ENCODE measurements at regions not wholly inside any gene's neighbourhood (a gene's known extent, or its start where the extent isn't known, plus 50 kb on each side); places are given as distances from the start of the nearest gene placed in this dataset.

GRCh38 chr5:97538912-97539311 is 355.9 kb upstream of the RIOK2 start:
- Histone ChIP-seq H3K4me1 (ENCODE audit: insufficient read depth) (peaks cover 9% of the 10 kb centered on the region), H3K9me3 (ENCODE audit: low read depth) (no peaks in the 10 kb centered on the region), H3K27ac (no peak overlapping the region), H3K79me2 (ENCODE audit: insufficient read depth) (no peaks in the 10 kb centered on the region), H4K20me1 (ENCODE audit: insufficient read depth) (no peaks in the 10 kb centered on the region), H3K4me3 (no peak overlapping the region), H3K36me3 (ENCODE audit: low read depth) (no peaks in the 10 kb centered on the region), H3K27me3 (replicated peaks; ENCODE audit: insufficient read depth) (no peaks in the 10 kb centered on the region), H3F3A (ENCODE audit: insufficient read depth) (0 out of 2 replicates have a peak, but pooled peaks cover 4% of the 10 kb centered on the region), H3K9ac (no peak overlapping the region), H2AFZ (no peak overlapping the region), H3K4me2 (ENCODE audit: unreplicated experiment) (no peak overlapping the region), H3K9me2 (ENCODE audit: insufficient read depth) (no peaks in the 10 kb centered on the region)
- 84 to 93% methylated on average over 2 of the region's 2 CpGs for WGBS, 2 experiments (ENCODE audit: low coverage in 1 of 2, low lambda C conversion rate in 2 of 2, missing lambda C conversion rate in 2 of 2)
- no peak for TF ChIP-seq EZH2 (IDR thresholded peaks at IDR 0.05; ENCODE audit: insufficient read depth, poor library complexity, severe bottlenecking)
- TF ChIP-seq EZH2phosphoT487 (IDR thresholded peaks at IDR 0.05; ENCODE audit: insufficient read depth, low read depth): no peak
- no peak for DNase-seq
- in situ Hi-C loops (cut with MboI): loop anchor here (25.0 kb wide), 1 partner anchor 1248 kb away; no protein-coding TSS in a partner anchor

GRCh38 chr5:97541864-97542263 is 358.8 kb upstream of the RIOK2 start:
- Histone ChIP-seq H2AFZ (no peak overlapping the region), H3K27ac (no peak overlapping the region), H3K4me1 (ENCODE audit: insufficient read depth) (peaks cover 22% of the 10 kb centered on the region), H4K20me1 (ENCODE audit: insufficient read depth) (no peaks in the 10 kb centered on the region), H3F3A (ENCODE audit: insufficient read depth) (peaks cover 4% of the 10 kb centered on the region; the same call in 1 of the 2 replicates), H3K9me3 (ENCODE audit: low read depth) (no peaks in the 10 kb centered on the region), H3K79me2 (ENCODE audit: insufficient read depth) (no peaks in the 10 kb centered on the region), H3K9ac (no peak overlapping the region), H3K27me3 (replicated peaks; ENCODE audit: insufficient read depth) (no peaks in the 10 kb centered on the region), H3K4me3 (no peak overlapping the region), H3K9me2 (ENCODE audit: insufficient read depth) (no peaks in the 10 kb centered on the region), H3K4me2 (ENCODE audit: unreplicated experiment) (no peak overlapping the region), H3K36me3 (ENCODE audit: low read depth) (no peaks in the 10 kb centered on the region)
- no peak for DNase-seq
- WGBS, 2 experiments (ENCODE audit: low coverage in 1 of 2, low lambda C conversion rate in 2 of 2, missing lambda C conversion rate in 2 of 2): 93 to 94% methylated on average over 14 to 17 of the region's 20 CpGs
- TF ChIP-seq EZH2 (IDR thresholded peaks at IDR 0.05; ENCODE audit: insufficient read depth, poor library complexity, severe bottlenecking): no peak
- TF ChIP-seq EZH2phosphoT487 (IDR thresholded peaks at IDR 0.05; ENCODE audit: insufficient read depth, low read depth): no peak
- in situ Hi-C loops (cut with MboI): loop anchor here (25.0 kb wide), 1 partner anchor 1245 kb away; no protein-coding TSS in a partner anchor

- in situ Hi-C loops (cut with MboI): loop anchor here (25.0 kb wide), 1 partner anchor 1245 kb away; no protein-coding TSS in a partner anchor
- Histone ChIP-seq H3K4me2 (ENCODE audit: unreplicated experiment) (no peak overlapping the region), H3K4me1 (ENCODE audit: insufficient read depth) (peaks cover 22% of the 10 kb centered on the region), H3K36me3 (ENCODE audit: low read depth) (no peaks in the 10 kb centered on the region), H2AFZ (no peak overlapping the region), H4K20me1 (ENCODE audit: insufficient read depth) (no peaks in the 10 kb centered on the region), H3K9ac (no peak overlapping the region), H3K9me3 (ENCODE audit: low read depth) (no peaks in the 10 kb centered on the region), H3K4me3 (no peak overlapping the region), H3F3A (ENCODE audit: insufficient read depth) (peaks cover 4% of the 10 kb centered on the region; the same call in 1 of the 2 replicates), H3K79me2 (ENCODE audit: insufficient read depth) (no peaks in the 10 kb centered on the region), H3K27ac (no peak overlapping the region), H3K27me3 (replicated peaks; ENCODE audit: insufficient read depth) (no peaks in the 10 kb centered on the region), H3K9me2 (ENCODE audit: insufficient read depth) (no peaks in the 10 kb centered on the region)
- WGBS, 2 experiments (ENCODE audit: low coverage in 1 of 2, low lambda C conversion rate in 2 of 2, missing lambda C conversion rate in 2 of 2): 97 to 100% methylated on average over 1 of the region's 1 CpG
- DNase-seq: no peak
- TF ChIP-seq EZH2 (IDR thresholded peaks at IDR 0.05; ENCODE audit: insufficient read depth, poor library complexity, severe bottlenecking): no peak
- no peak for TF ChIP-seq EZH2phosphoT487 (IDR thresholded peaks at IDR 0.05; ENCODE audit: insufficient read depth, low read depth)
Measured at GRCh38 chr5:97542469-97542868, 359.4 kb upstream of the RIOK2 start.

GRCh38 chr5:97543166-97543565 is 360.1 kb upstream of the RIOK2 start:
- Histone ChIP-seq H2AFZ (peak overlapping the region; percentile 46; the same call in 1 of the 2 replicates), H3K9me3 (ENCODE audit: low read depth) (no peaks in the 10 kb centered on the region), H3K4me1 (ENCODE audit: insufficient read depth) (peaks cover 26% of the 10 kb centered on the region), H3K9ac (no peak overlapping the region), H3F3A (ENCODE audit: insufficient read depth) (peaks cover 4% of the 10 kb centered on the region; the same call in 1 of the 2 replicates), H3K4me2 (ENCODE audit: unreplicated experiment) (no peak overlapping the region), H3K36me3 (ENCODE audit: low read depth) (no peaks in the 10 kb centered on the region), H3K27me3 (replicated peaks; ENCODE audit: insufficient read depth) (no peaks in the 10 kb centered on the region), H3K9me2 (ENCODE audit: insufficient read depth) (no peaks in the 10 kb centered on the region), H3K4me3 (no peak overlapping the region), H3K79me2 (ENCODE audit: insufficient read depth) (no peaks in the 10 kb centered on the region), H3K27ac (no peak overlapping the region), H4K20me1 (ENCODE audit: insufficient read depth) (no peaks in the 10 kb centered on the region)
- 57 to 61% methylated on average over 4 of the region's 4 CpGs for WGBS, 2 experiments (ENCODE audit: low coverage in 1 of 2, low lambda C conversion rate in 2 of 2, missing lambda C conversion rate in 2 of 2)
- DNase-seq: no peak
- in situ Hi-C loops (cut with MboI): loop anchor here (25.0 kb wide), 1 partner anchor 1244 kb away; no protein-coding TSS in a partner anchor
- TF ChIP-seq EZH2 (IDR thresholded peaks at IDR 0.05; ENCODE audit: insufficient read depth, poor library complexity, severe bottlenecking) (no peak), EZH2phosphoT487 (IDR thresholded peaks at IDR 0.05; ENCODE audit: insufficient read depth, low read depth) (no peak)

Data from GM23248 (cell line).